Frontal cortex (tissue), 3 donors: ENCODE measurements at regions not wholly inside any gene's neighbourhood (a gene's known extent, or its start where the extent isn't known, plus 50 kb on each side); places are given as distances from the start of the nearest gene placed in this dataset.
"Not testable (repeated sequence)": the region's sequence is repeated elsewhere in the genome, so short reads cannot be mapped to it uniquely, and the experiment has no call there.

ENCODE experiments used
- DNase-seq, 2 donors: peaks; one replicate each; pipeline ENCODE4 v3.0.0; 2012; ENCODE audit warnings: low spot score in 2 of 2
- FAIRE-seq: peaks from 2 replicates; lab custom pipeline; 2012; peaks lifted over from hg19 to GRCh38; lab: Jason Lieb, UNC
- donor health status: control.
- donor health status: control.
- donor health status: control.

- no peak for DNase-seq
- FAIRE-seq: no peak
Measured at GRCh38 chr5:116750631-116751580, 176.3 kb upstream of the SEMA6A start.

DNA sequence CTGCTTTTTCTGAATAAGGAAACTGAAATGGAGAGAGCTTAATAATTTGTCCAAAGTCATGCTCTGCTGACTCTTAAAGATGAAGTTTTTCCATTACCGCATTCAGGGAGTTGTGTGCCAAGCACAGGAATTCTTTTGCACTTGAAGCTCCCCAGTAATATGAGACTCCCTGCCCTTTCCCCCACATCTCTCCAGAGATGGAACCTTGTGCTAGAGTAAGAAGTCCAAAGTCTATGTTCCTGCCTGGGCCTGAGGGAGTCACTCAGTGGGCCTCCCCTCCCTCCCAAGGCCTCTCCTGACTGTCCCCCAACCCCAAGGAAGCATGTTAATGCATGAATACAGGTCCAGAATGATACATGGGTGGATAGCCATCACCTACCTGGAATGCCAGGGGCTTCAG lies 173.3 kb upstream of the SEMA6A start:
- FAIRE-seq: no peak
- DNase-seq: no peak

DNA sequence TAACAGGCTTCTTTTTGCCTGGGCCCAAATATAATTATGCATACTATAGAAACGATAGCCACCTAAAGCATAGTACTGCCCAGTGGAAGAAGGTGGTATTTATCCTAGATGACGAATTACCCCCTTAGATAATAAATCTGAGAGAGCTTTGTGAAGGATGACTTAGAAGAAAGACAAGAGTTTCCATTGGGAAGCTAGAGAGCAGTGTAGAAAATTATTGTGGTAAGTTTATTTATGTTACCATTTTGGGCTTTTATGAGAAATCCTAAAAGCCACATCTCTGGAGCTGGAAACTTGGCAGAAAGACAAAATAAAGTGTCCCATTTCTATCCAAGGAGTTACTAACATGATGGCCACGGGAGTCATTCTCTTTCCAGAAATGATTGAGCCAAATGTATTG lies 172.0 kb upstream of the SEMA6A start:
- no peak for FAIRE-seq
- no peak for DNase-seq

DNA sequence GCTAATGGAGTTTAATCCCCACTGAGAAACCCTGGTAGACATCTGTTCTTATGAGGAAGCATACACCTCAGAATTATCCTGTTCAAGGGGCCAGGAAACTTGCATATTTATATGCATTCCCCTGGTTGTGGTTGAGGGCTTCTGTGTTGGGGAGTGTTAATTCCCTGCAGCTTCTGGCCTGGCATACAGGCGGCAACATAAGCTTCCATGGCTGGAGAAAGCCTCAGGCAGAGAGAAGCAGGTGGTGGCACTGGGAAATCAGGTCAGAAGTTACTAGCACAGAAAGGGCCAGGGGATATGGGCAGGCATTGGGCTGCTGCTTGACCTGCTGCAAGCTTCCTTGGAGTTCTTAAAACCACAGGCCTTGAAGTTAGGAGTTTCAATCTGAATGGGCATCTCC lies 166.1 kb upstream of the SEMA6A start:
- no peak for FAIRE-seq
- no peak for DNase-seq

- FAIRE-seq: no peak
- no peak for DNase-seq
Measured at GRCh38 chr5:116739571-116739970, 164.9 kb upstream of the SEMA6A start.

DNA sequence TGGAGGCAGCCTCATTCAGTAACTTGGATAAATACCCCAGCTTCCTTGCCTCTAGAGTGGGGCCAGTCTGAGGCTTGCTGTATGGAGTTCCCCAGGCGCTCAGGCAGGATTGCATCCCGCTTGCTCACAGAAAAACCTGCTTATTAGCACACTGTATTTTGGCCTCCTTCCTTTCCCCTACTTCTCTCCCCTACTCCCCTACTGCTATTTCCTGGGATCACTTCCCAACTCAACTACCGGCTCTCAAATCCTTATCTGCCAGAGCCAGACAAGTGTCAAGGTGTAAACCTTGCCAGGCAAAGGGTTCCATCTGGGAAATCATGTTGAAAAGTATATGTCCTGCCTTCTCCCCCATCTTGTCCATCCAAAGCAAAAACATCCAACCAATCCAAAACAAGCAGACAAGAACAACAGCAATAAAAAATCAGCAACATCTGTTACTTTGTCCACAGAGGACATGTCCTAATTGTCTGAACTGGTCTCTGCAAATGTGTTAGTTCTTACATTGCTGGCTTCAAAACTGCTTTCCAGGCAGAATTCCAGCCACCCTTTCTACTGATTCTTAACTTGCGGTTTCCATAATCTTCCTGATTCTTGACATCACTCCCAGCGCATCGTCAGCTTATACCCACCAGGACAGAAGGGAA lies 164.1 kb upstream of the SEMA6A start:
- no peak for DNase-seq
- FAIRE-seq: no peak

GRCh38 chr5:116738239-116738614 lies 163.6 kb upstream of the SEMA6A start:
- no peak for FAIRE-seq
- DNase-seq: no peak

DNA sequence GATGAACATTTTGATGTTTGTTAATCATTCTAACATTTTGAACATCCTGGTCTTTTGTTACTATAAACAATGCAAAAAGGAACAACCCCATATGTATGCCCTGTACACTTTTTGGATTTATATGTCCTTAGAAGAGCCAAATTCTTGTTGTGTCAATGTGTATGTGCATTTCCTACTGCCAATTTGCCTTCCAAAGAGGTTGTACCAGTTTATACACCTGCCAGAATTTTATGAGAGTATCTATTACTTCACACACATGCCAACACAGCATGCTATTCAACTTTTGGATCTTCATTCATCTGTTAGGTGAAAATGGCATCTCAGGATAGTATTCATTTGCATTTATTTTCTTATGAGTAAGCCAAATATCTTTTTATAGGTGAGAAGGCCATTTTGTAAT lies 162.0 kb upstream of the SEMA6A start:
- DNase-seq: no peak
- no peak for FAIRE-seq

- FAIRE-seq (no peak), DNase-seq (no peak)
Measured at GRCh38 chr5:116733991-116734975, 159.7 kb upstream of the SEMA6A start.

- DNase-seq (no peak), FAIRE-seq (no peak)
Measured at GRCh38 chr5:116732591-116732990, 158.0 kb upstream of the SEMA6A start.

- no peak for FAIRE-seq
Measured at GRCh38 chr5:116731432-116731831, 156.8 kb upstream of the SEMA6A start.

GRCh38 chr5:116730706-116731105 lies 156.1 kb upstream of the SEMA6A start:
- DNase-seq: no peak
- no peak for FAIRE-seq

More at GRCh38 chr5:116731432-116731831, 156.8 kb upstream of the SEMA6A start:
- DNase-seq: no peak

DNA sequence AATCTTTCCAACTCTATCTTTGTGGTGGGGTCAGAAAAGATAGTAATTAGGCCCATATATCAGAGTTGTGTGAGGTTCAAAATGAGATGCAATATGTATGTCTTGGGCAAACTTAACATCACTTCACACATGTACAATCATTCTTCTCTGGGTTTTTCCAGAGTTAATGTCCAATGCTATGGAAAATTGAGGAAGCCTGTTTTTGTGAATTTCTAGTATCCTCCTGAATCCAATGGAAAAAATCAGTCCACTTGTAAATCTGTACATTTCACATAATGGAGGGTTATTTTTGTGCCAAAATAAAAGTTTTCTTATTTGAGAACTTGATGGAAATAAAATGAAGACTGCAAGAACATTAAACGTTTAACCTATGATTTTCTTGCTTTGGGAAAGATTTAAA lies 155.6 kb upstream of the SEMA6A start:
- FAIRE-seq (no peak), DNase-seq (no peak)

- DNase-seq (no peak), FAIRE-seq (no peak)
Measured at GRCh38 chr5:116727248-116727647, 152.6 kb upstream of the SEMA6A start.

GRCh38 chr5:116726180-116726579 lies 151.6 kb upstream of the SEMA6A start:
- FAIRE-seq, DNase-seq: not testable (repeated sequence)

DNA sequence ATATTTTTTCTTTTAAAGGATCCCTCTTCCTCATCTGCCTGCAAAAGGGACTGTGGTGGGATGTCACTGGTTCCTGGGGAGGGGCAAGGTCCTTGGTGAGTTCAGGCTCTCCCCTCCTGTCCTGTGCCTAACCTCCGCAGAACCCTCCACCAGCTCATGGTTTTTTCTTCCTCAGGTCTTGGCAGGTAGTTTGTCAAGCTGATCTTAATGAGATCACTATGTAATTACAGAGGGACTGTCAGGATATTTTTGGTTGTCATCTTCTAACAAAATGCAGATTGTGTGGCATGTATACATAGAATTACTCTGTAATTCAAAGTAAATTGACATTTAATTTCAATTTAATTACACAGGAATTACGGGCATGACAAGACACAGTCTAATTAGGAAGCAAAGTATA lies 150.3 kb upstream of the SEMA6A start:
- DNase-seq (no peak), FAIRE-seq (no peak)

GRCh38 chr5:116722651-116723050 lies 148.0 kb upstream of the SEMA6A start:
- DNase-seq (no peak), FAIRE-seq (no peak)

DNA sequence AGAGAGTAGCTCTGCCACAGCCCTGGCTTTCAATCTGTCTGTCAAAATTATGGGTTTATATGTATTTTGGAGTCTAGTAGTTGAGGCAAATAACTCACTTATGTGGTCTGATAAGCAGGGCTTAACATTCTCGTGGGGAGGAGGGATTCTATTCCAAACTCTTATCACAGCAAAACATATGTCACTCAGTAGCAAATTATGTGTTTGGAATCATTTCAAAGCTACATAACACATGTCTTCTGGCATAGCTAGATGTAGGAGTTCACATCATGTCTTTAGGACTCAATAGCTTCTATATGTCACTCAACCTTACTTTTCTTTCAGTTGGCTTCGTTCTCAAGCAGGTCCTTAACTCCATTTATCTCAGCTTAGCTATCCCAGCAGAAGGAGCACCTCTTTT lies 144.5 kb upstream of the SEMA6A start:
- DNase-seq (no peak), FAIRE-seq (no peak)

DNA sequence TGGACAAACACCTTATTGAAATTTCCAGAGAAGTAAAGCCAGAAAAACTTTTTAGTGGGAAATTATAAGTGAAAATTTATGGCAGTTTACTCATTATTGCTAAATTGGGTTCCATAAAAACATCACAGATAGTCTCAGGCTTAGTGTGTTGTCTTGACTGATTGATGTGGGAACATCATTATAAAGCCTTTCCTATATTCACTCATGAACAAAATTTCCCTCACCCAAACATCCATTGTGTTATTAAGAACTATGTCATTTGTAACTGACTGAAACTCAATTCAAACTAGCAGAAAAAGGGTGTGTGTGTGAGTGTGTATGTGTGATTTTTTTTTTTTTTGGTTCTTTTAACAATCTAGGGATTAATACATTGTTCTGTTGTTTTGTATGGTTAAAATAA lies 143.7 kb upstream of the SEMA6A start:
- DNase-seq (no peak), FAIRE-seq (no peak)

- no peak for FAIRE-seq
- DNase-seq: no peak
Measured at GRCh38 chr5:116709082-116709481, 134.5 kb upstream of the SEMA6A start.
